ENCODE measurements at regions not wholly inside any gene's neighbourhood (a gene's known extent, or its start where the extent isn't known, plus 50 kb on each side); places are given as distances from the start of the nearest gene placed in this dataset.

DNA sequence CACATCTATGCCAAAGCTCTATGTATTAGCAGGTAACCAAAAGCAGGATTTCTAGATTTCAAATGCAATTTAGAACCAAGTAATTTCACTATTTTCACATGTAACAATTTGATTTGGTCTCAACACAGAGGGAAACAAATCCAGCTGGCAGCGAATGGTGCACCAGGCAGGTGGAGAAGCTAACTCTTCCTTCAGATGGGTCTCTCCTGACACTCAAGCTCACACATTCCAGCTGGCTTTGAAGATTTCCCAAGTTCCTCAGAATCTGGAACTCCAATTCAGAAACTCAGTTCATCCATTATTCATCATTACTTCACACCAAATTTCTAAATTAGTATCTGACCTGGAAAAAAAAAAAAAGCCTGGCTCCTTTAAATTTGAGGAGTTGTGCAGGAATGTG, 318.1 kb upstream of the NECTIN3 start:
- TF ChIP-seq, protein P1, sequence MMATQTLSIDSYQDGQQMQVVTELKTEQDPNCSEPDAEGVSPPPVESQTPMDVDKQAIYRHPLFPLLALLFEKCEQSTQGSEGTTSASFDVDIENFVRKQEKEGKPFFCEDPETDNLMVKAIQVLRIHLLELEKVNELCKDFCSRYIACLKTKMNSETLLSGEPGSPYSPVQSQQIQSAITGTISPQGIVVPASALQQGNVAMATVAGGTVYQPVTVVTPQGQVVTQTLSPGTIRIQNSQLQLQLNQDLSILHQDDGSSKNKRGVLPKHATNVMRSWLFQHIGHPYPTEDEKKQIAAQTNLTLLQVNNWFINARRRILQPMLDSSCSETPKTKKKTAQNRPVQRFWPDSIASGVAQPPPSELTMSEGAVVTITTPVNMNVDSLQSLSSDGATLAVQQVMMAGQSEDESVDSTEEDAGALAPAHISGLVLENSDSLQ (IDR thresholded peaks at IDR 0.05), result no peak
- TF ChIP-seq RFX5 (IDR thresholded peaks at IDR 0.05; ENCODE audit: low read depth, low read length), result no peak
- TF ChIP-seq MXI1 (IDR thresholded peaks at IDR 0.05; ENCODE audit: low read depth, low read length), result no peak
- no peak for TF ChIP-seq CHD4 (IDR thresholded peaks at IDR 0.05)
- no peak for TF ChIP-seq EP300 (IDR thresholded peaks at IDR 0.05; ENCODE audit: borderline replicate concordance in 1 of 2, control insufficient read depth in 1 of 2, low read depth in 2 of 2, low read length in 2 of 2)
- TF ChIP-seq REST (IDR thresholded peaks at IDR 0.05; ENCODE audit: low read depth, low read length), result no peak
- TF ChIP-seq RCOR1 (conservative IDR thresholded peaks at IDR 0.05; ENCODE audit: low read depth, low read length), result no peak
- TF ChIP-seq RB1 (IDR thresholded peaks at IDR 0.05; ENCODE audit: borderline replicate concordance), result no peak
- TF ChIP-seq SMARCA5 (IDR thresholded peaks at IDR 0.05), result no peak
- TF ChIP-seq FOS (IDR thresholded peaks at IDR 0.05; ENCODE audit: borderline replicate concordance, extremely low read depth, insufficient read length), result no peak
- TF ChIP-seq POLR2AphosphoS5 (IDR thresholded peaks at IDR 0.05; ENCODE audit: low read length), result no peak
- TF ChIP-seq, protein P2, sequence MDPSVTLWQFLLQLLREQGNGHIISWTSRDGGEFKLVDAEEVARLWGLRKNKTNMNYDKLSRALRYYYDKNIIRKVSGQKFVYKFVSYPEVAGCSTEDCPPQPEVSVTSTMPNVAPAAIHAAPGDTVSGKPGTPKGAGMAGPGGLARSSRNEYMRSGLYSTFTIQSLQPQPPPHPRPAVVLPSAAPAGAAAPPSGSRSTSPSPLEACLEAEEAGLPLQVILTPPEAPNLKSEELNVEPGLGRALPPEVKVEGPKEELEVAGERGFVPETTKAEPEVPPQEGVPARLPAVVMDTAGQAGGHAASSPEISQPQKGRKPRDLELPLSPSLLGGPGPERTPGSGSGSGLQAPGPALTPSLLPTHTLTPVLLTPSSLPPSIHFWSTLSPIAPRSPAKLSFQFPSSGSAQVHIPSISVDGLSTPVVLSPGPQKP (IDR thresholded peaks at IDR 0.05; ENCODE audit: low read depth, low read length), result no peak

All from GM12878 (cell line).